IPS-20b (cell line): ENCODE measurements at regions not wholly inside any gene's neighbourhood (a gene's known extent, or its start where the extent isn't known, plus 50 kb on each side); places are given as distances from the start of the nearest gene placed in this dataset.

Experiments used
- H3K27ac ChIP-seq: one replicate; pipeline ENCODE4 v1.5.1; 2013; ENCODE audit warnings: low read length
- H3K27me3 ChIP-seq: 2 replicates; pipeline ENCODE4 v1.6.1; 2013; ENCODE audit warnings: mild to moderate bottlenecking, low read length, inconsistent platforms; ENCODE audit not compliant: insufficient read depth
- H3K36me3 ChIP-seq: 2 replicates; pipeline ENCODE4 v1.6.1; 2013; ENCODE audit warnings: low read depth, mild to moderate bottlenecking, inconsistent platforms, low read length, moderate library complexity; ENCODE audit not compliant: insufficient read depth
- H3K4me1 ChIP-seq: 2 replicates; pipeline ENCODE4 v1.6.1; 2013; ENCODE audit warnings: mild to moderate bottlenecking, control low read depth, inconsistent platforms, low read length, moderate library complexity; ENCODE audit not compliant: insufficient read depth
- H3K4me3 ChIP-seq: 2 replicates; pipeline ENCODE4 v1.5.1; 2013; ENCODE audit warnings: mild to moderate bottlenecking, low read length, inconsistent platforms
- H3K9ac ChIP-seq: 2 replicates; pipeline ENCODE4 v1.6.1; 2013; ENCODE audit warnings: low read depth, mild to moderate bottlenecking, inconsistent platforms, low read length, moderate library complexity
- H3K9me3 ChIP-seq: 2 replicates; pipeline ENCODE4 v1.6.1; 2013; ENCODE audit warnings: mild to moderate bottlenecking, low read depth, low read length, inconsistent platforms; ENCODE audit not compliant: insufficient read depth

DNA sequence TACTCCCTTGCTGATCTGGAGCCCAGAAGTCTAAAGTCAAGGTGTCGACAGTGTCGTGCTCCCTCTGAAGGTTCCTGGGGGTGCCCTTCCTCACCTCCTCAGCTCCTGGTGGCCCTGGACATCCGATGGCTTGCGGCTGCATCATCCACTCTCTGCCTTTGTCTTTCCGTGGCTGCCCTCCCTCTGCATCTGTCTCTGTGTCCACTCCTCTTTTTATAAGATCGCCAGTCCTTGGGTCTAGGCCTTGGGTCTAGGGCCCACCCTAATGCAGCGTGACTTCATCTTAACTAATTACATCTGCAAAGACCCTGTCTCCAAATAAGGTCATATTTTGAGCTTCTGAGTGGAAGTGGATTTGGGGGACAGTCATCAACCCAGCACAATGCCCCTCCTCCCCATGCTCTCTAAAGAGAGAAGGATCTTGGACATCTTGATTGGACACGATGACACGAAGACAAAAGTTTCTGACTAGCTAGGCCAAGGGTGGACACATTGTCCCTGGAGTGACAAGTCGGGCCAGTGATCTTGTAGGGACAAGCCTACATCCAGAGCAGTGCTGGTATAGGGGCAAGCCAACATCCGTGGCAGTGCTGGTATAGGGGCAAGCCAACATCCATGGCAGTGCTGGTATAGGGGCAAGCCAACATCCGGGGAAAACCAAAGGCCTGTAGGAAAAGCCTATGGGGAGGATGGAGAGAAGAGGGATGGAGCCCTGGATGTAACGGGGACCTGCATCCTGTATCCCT is 93.9 kb upstream of the DIO3 start:
- H3K4me1 ChIP-seq = no peaks in the 10 kb centered on the region
- no peaks in the 10 kb centered on the region for H3K27me3 ChIP-seq
- H3K9ac ChIP-seq = no peak overlapping the region
- no peak overlapping the region for H3K27ac ChIP-seq
- no peaks in the 10 kb centered on the region for H3K36me3 ChIP-seq
- H3K9me3 ChIP-seq = no peaks in the 10 kb centered on the region
- no peak overlapping the region for H3K4me3 ChIP-seq

DNA sequence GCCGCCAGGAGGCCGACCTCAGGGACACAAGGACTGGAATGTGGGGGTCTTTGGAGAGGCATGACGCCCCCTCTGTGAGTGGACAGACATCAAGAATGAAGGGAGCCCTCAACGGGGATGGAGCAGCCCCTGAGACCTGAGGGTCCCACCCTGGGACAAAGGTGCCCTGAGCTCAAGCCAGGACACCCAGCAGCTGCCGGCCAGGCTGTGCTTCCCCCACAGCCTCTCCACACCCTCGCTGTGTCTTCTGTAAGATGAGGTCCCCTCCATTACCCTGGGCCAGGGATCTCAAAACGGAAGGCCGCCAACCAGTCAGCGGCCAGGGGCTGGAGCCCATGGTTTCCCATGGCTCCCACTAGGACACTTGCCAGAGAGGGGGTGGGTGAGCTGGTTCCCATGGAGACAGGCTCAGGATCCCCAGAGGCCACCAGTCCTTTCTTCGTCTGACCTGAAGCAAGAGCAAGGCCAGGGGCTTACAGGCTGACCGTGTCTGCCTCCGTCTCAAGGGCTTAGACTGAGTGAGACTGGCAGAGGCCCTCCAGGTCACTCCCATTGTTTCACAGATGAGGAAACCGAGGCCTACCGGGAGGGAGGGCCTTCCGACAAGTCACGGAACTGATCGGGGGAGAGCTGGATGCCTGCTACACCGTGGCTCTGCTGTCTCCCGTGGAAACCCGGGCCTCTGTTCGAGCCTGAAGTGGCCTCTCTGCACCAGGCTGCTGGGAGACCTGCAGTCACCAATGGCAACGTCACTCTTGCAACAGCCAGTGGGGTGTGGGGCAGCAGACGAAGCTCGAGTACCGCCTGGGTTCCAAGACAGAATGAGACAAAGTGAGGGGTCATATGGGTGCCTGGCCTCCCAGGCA is 91.7 kb upstream of the DIO3 start:
- H3K4me1 ChIP-seq = no peaks in the 10 kb centered on the region
- no peaks in the 10 kb centered on the region for H3K9me3 ChIP-seq
- no peak overlapping the region for H3K4me3 ChIP-seq
- H3K27me3 ChIP-seq = no peaks in the 10 kb centered on the region
- H3K9ac ChIP-seq = no peak overlapping the region
- no peaks in the 10 kb centered on the region for H3K36me3 ChIP-seq
- no peak overlapping the region for H3K27ac ChIP-seq

GRCh38 chr14:101470266-101470665 is 91.0 kb upstream of the DIO3 start:
- H3K4me1 ChIP-seq = no peaks in the 10 kb centered on the region
- no peak overlapping the region for H3K27ac ChIP-seq
- no peaks in the 10 kb centered on the region for H3K9me3 ChIP-seq
- no peaks in the 10 kb centered on the region for H3K27me3 ChIP-seq
- no peaks in the 10 kb centered on the region for H3K36me3 ChIP-seq
- no peak overlapping the region for H3K9ac ChIP-seq
- no peak overlapping the region for H3K4me3 ChIP-seq

GRCh38 chr14:101471723-101472517 is 89.4 kb upstream of the DIO3 start:
- no peaks in the 10 kb centered on the region for H3K27me3 ChIP-seq
- H3K4me1 ChIP-seq = no peaks in the 10 kb centered on the region
- no peak overlapping the region for H3K9ac ChIP-seq
- H3K27ac ChIP-seq = no peak overlapping the region
- no peak overlapping the region for H3K4me3 ChIP-seq
- H3K9me3 ChIP-seq = no peaks in the 10 kb centered on the region
- no peaks in the 10 kb centered on the region for H3K36me3 ChIP-seq

GRCh38 chr14:101472518-101472849 is 88.8 kb upstream of the DIO3 start:
- Histone ChIP-seq H3K9me3 (no peaks in the 10 kb centered on the region), H3K36me3 (no peaks in the 10 kb centered on the region), H3K27me3 (no peaks in the 10 kb centered on the region), H3K9ac (no peak overlapping the region), H3K27ac (no peak overlapping the region), H3K4me1 (peaks cover 3% of the 10 kb centered on the region; the same call in 1 of the 2 replicates), H3K4me3 (no peak overlapping the region)

DNA sequence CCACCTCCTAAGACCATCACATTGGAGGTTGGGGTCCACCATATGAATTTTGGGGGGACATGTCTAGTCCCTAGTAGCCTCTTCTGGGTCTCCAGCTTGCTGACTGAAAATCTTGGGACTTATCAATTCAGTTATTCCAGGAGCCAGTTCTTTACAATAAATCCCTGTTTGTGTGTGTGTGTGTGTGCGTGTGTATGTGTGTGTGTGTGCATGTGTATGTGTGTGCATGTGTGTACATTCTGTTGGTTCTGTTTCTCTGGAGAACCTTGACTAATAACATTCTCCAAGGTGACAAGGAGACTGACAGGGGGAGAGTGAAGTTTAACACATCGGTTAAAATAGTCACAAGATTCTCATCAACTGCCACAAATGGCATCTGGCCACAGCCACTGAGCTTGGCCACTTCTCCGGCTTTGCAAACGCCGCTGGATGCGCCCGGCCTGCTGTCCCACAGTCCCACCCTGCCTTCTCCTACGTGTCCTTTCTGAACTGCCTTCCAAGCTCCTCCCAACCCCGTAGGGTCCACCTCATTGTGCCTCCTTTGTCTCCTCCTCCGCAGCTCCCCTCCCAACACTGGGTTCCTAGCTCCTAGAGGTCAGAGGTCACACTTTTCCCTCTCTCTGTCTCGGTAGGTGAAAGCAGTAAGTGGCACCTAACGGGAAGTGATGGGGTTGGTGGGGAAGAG is 88.1 kb upstream of the DIO3 start:
- H3K4me1 ChIP-seq = peaks cover 3% of the 10 kb centered on the region; the same call in 1 of the 2 replicates
- no peaks in the 10 kb centered on the region for H3K36me3 ChIP-seq
- H3K27ac ChIP-seq = no peak overlapping the region
- H3K9me3 ChIP-seq = no peaks in the 10 kb centered on the region
- H3K27me3 ChIP-seq = no peaks in the 10 kb centered on the region
- no peak overlapping the region for H3K4me3 ChIP-seq
- H3K9ac ChIP-seq = no peak overlapping the region

- Histone ChIP-seq H3K27ac (no peak overlapping the region), H3K9ac (no peak overlapping the region), H3K36me3 (no peaks in the 10 kb centered on the region), H3K9me3 (no peaks in the 10 kb centered on the region), H3K27me3 (no peaks in the 10 kb centered on the region), H3K4me3 (no peak overlapping the region), H3K4me1 (peaks cover 3% of the 10 kb centered on the region; the same call in 1 of the 2 replicates)
Measured at GRCh38 chr14:101473795-101474562, 87.3 kb upstream of the DIO3 start.

DNA sequence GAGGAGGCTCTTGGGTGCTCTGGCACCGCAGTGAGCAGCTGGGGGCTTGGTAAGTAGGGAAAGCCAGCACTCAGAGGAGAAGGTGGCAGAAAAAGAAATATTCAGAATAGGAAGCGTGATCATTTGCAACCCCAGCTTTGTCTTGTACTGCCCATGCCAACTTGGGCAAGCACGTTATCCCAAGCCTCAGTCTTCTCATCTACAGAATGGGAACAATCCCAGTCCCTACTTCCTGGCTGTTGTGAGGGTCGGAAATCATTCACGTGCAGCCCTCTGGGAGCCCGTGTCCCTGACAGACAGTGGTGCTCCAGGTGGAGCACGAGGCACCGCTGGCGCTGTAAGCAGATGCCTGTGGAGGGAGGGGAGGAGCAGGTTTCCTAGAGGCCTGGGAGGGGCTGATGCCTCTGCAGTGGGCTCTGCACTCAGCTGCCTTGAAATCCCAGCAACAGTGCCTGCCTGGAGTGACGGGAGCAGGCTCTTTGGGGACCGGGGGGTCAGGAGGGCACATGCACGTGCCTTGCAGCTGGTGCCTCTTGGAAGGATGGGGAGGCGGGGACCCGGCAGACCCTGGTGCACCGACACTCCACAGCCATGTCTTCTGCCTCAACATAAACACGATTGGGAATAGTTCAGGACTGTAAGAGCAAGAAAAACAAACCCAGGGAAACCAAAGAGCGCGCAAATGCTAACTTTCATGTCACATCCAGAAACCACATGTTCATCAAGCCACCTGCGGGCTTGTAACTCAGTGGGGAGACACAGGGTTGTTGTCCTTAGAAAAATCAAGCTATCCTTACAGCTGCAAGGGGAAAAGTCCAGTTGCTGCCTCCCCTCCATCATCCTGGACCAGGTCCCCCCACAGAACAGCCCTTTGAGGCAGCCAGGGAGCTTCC is 86.5 kb upstream of the DIO3 start:
- H3K9me3 ChIP-seq = no peaks in the 10 kb centered on the region
- peaks cover 3% of the 10 kb centered on the region; the same call in 1 of the 2 replicates for H3K4me1 ChIP-seq
- H3K9ac ChIP-seq = no peak overlapping the region
- H3K4me3 ChIP-seq = no peak overlapping the region
- no peaks in the 10 kb centered on the region for H3K36me3 ChIP-seq
- H3K27me3 ChIP-seq = no peaks in the 10 kb centered on the region
- H3K27ac ChIP-seq = no peak overlapping the region

- Histone ChIP-seq H3K36me3 (no peaks in the 10 kb centered on the region), H3K9ac (no peak overlapping the region), H3K27ac (no peak overlapping the region), H3K4me1 (peaks cover 3% of the 10 kb centered on the region; the same call in 1 of the 2 replicates), H3K4me3 (no peak overlapping the region), H3K27me3 (no peaks in the 10 kb centered on the region), H3K9me3 (no peaks in the 10 kb centered on the region)
Measured at GRCh38 chr14:101475456-101476257, 85.6 kb upstream of the DIO3 start.
